ENCODE measurements at regions not wholly inside any gene's neighbourhood (a gene's known extent, or its start where the extent isn't known, plus 50 kb on each side); places are given as distances from the start of the nearest gene placed in this dataset.

DNA sequence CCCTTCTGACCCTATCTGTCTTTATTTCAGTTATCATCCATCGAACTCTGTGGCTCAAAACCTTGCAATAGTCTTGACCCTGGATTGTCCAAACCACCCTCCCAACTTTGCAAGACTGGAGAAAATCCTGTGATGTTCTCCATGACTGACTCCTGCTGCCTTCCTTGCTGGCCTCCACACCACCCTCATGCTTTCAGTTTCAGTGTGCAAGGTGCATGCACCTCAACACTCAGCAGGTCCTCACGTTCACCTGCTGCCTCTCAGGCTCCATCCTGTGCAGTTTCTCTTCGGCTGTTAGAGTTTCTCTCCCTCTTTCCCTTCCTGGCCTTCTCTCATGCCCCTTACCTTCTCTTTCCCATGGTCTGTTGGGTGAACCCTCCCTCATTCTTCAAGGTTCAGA, 59.4 kb upstream of the ASIC2 start:
- Histone ChIP-seq H3K4me1 (no peaks in the 10 kb centered on the region), H3K36me3 (replicated peaks) (no peaks in the 10 kb centered on the region), H3K27me3 (ENCODE audit: low read depth) (no peaks in the 10 kb centered on the region), H3K4me3 (no peak overlapping the region), H3K9me3 (no peaks in the 10 kb centered on the region)
- no peak for DNase-seq (ENCODE audit: low spot score in 2 of 2)
- in situ Hi-C loops (cut with MboI; ENCODE audit: low sequenced_read_pairs) = no loop called here

DNA sequence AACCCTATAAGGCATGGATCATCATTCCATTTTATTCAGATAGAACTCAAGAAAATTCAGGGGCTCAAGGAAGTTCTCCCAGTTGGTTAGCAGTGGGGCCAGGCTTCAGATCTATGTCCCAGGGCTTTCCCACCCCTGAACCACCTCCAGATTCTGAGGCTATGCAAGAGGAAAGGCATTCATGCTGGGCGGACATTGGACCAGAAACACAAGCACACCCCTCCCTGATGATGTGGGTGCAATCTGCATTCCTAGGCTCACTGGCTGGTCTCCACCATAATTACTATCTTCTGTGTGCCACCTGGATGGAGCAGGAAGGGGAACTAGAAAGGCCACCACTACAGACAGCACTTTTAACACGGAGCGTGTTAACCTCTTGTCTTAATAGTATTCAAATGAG, 63.2 kb upstream of the ASIC2 start:
- no peaks in the 10 kb centered on the region for H3K4me1 ChIP-seq
- no peaks in the 10 kb centered on the region for H3K9me3 ChIP-seq
- H3K4me3 ChIP-seq = no peak overlapping the region
- in situ Hi-C loops (cut with MboI; ENCODE audit: low sequenced_read_pairs) = no loop called here
- H3K36me3 ChIP-seq (replicated peaks) = no peaks in the 10 kb centered on the region
- H3K27me3 ChIP-seq (ENCODE audit: low read depth) = no peaks in the 10 kb centered on the region
- DNase-seq (ENCODE audit: low spot score in 2 of 2) = no peak

DNA sequence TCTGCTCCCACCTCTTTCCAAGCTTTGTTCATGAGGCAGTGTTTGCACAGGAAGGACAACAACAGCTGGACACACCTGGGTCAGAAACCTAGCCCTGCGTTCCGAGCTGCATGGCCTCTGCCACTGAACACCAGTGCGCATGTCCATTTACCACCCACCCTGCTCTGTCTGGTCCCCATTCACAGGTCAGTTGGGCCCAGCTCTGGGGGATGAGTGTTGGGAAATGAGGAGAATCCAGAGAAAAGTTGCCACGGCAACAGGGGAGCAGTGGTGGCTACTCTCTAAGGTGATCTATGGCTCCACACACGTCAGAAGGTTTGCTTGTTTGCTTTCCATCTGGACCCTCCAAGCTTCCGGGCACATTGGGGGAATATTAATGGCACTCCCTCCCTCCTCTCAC, 70.4 kb upstream of the ASIC2 start:
- no peak for DNase-seq (ENCODE audit: low spot score in 2 of 2)
- Histone ChIP-seq H3K36me3 (replicated peaks) (no peaks in the 10 kb centered on the region), H3K27me3 (ENCODE audit: low read depth) (no peaks in the 10 kb centered on the region), H3K9me3 (no peaks in the 10 kb centered on the region; the same call in 1 of the 2 replicates), H3K4me1 (no peaks in the 10 kb centered on the region), H3K4me3 (no peak overlapping the region)
- in situ Hi-C loops (cut with MboI; ENCODE audit: low sequenced_read_pairs) = no loop called here

DNA sequence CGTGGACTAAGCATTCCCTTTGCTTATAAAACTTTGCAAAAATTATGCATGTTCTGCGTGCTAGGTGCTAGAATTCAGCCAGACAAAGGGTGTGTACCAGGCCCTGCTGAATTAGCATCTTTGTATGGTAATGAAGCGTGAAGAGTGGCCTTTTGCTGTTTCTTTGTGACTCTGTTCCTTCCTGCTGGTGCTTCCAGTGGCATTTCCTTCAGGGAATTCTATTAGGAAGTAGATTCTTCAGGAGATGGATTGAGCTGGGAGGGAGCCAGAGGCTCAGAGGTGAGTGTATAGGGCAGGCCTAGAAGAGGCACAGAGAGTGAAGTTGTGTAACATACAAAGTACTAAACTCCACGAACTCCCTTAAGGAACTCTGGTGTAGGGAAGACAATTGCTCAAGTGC, 73.9 kb upstream of the ASIC2 start:
- Histone ChIP-seq H3K4me1 (no peaks in the 10 kb centered on the region), H3K36me3 (replicated peaks) (no peaks in the 10 kb centered on the region), H3K27me3 (ENCODE audit: low read depth) (no peaks in the 10 kb centered on the region), H3K9me3 (no peaks in the 10 kb centered on the region), H3K4me3 (no peak overlapping the region)
- DNase-seq (ENCODE audit: low spot score in 2 of 2) = no peak
- in situ Hi-C loops (cut with MboI; ENCODE audit: low sequenced_read_pairs) = no loop called here

DNA sequence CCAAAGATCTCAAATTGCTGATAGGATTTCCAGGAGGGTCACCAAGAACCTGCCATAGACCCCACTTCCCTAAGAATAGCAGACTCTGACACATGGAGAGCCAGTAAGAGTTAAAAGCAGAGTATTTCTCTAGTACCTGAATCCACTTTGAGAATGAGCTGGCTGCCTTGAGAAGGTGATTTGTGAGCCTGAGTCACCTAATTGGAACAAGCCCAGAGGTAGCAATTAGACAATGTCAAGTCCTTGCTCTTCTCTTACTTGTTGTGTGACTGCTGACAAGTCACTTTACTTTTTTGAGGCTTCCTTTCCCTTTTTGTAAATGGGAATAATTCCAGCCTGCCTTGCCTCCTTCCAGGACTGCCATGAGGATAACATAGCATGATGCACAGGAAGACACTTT, 76.1 kb upstream of the ASIC2 start:
- Histone ChIP-seq H3K9me3 (no peaks in the 10 kb centered on the region), H3K27me3 (ENCODE audit: low read depth) (no peaks in the 10 kb centered on the region), H3K36me3 (replicated peaks) (no peaks in the 10 kb centered on the region), H3K4me3 (no peak overlapping the region), H3K4me1 (no peaks in the 10 kb centered on the region)
- in situ Hi-C loops (cut with MboI; ENCODE audit: low sequenced_read_pairs) = no loop called here
- no peak for DNase-seq (ENCODE audit: low spot score in 2 of 2)

DNA sequence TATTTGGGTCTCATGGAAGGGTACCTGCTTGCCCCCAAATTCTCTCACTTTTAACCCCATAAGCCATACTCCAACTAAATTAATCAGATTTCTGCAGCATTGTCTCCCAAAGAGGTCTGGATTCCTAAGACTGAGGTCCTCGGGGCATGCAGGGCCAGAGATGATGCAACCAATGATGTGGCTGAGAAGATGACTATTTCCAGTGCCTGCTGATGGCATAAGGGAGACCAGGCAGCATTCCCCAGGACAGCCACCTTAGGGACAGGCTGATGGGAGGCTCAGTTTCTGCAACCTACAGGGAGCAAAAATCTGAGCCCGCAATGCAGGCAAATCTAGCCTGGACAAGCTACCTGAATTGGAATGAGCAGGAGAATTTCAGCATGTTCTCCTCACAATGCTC, 76.8 kb upstream of the ASIC2 start:
- no peak for DNase-seq (ENCODE audit: low spot score in 2 of 2)
- H3K4me3 ChIP-seq = no peak overlapping the region
- in situ Hi-C loops (cut with MboI; ENCODE audit: low sequenced_read_pairs) = no loop called here
- H3K4me1 ChIP-seq = no peaks in the 10 kb centered on the region
- H3K27me3 ChIP-seq (ENCODE audit: low read depth) = no peaks in the 10 kb centered on the region
- no peaks in the 10 kb centered on the region for H3K9me3 ChIP-seq
- H3K36me3 ChIP-seq (replicated peaks) = no peaks in the 10 kb centered on the region

DNA sequence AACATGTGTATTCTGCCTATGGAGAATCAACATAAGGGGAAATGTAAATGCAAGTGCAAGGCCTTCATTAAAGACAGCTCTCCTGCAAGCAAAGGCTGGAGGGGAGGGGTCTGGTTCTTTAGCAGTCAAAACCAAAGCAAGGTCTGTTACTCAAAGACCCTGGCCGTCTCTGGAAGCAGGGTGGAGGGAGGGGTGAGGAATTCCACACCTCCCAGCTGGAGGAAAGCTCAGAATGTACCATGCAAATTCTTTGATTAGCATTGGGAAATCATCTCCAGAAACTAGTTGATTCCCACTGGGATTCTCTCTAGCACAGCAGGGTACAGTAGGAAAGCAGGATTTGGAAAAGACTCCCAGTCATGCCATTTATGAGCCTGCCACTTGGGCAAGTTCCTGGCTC, 77.3 kb upstream of the ASIC2 start:
- no peaks in the 10 kb centered on the region for H3K27me3 ChIP-seq (ENCODE audit: low read depth)
- no peaks in the 10 kb centered on the region for H3K4me1 ChIP-seq
- H3K36me3 ChIP-seq (replicated peaks) = no peaks in the 10 kb centered on the region
- DNase-seq (ENCODE audit: low spot score in 2 of 2) = no peak
- no peaks in the 10 kb centered on the region for H3K9me3 ChIP-seq
- in situ Hi-C loops (cut with MboI; ENCODE audit: low sequenced_read_pairs) = no loop called here
- H3K4me3 ChIP-seq = no peak overlapping the region

DNA sequence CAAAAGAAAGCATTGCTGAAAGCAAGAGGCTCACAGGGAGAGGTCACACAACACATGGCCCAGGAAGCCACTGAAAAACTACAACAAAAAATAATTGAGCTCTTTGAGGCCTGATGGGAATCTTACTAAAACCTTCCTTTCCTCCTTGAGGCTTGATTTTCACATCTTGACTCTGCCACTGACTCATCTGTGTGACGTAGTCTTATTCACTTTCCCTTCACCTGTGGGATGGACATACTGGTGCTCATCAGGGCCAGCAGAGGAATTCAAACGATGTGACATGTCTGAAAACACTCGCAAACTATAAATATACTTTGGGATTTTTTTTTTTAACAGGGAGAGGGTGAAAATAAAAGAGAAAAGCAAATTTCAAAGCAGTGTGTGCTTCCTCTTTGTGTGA, 78.3 kb upstream of the ASIC2 start:
- Histone ChIP-seq H3K9me3 (no peaks in the 10 kb centered on the region), H3K27me3 (ENCODE audit: low read depth) (no peaks in the 10 kb centered on the region), H3K36me3 (replicated peaks) (no peaks in the 10 kb centered on the region), H3K4me3 (no peak overlapping the region), H3K4me1 (no peaks in the 10 kb centered on the region)
- in situ Hi-C loops (cut with MboI; ENCODE audit: low sequenced_read_pairs) = no loop called here
- DNase-seq (ENCODE audit: low spot score in 2 of 2) = no peak

DNA sequence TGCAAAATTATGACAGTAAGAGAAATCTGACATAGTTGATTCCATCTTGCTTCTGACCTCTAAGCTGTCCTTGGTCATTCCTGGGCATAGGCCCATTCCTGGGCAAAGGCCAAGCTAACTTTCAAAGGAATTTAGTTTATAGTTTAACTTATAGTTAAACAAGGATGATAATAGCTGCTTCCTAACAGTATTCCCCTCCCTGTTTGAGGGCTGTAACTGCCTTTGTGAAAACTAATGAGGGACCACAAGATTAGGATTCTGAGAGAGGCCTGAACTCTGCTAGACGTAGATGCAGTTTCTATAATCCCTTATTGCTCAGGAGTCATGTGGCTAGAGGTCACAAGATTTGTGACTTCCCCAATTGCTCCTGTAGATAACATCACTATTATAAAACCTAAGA, 80.2 kb upstream of the ASIC2 start:
- no peak for DNase-seq (ENCODE audit: low spot score in 2 of 2)
- Histone ChIP-seq H3K9me3 (no peaks in the 10 kb centered on the region), H3K4me3 (no peak overlapping the region), H3K27me3 (ENCODE audit: low read depth) (no peaks in the 10 kb centered on the region), H3K36me3 (replicated peaks) (no peaks in the 10 kb centered on the region), H3K4me1 (no peaks in the 10 kb centered on the region)
- in situ Hi-C loops (cut with MboI; ENCODE audit: low sequenced_read_pairs) = no loop called here

DNA sequence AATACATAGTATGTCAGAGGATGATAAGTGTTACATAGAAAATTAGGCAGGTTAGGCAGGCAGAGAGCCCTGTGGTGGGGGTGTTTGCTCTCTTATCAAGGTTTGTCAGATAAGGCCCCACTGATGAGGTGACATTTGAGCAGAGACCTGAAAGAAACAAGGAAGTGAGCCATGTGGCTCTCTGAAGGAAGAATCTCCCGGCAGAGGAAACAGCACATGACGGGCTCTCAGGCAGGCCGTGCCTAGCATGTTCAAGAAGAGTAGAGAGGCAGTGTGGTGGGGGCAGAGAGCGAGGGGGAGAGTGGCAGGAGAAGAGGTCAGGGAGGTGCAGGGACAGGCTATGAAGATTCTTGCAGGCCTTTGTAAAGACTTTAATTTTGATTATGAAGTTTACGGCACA, 82.0 kb upstream of the ASIC2 start:
- Histone ChIP-seq H3K36me3 (replicated peaks) (no peaks in the 10 kb centered on the region), H3K9me3 (no peaks in the 10 kb centered on the region), H3K27me3 (ENCODE audit: low read depth) (no peaks in the 10 kb centered on the region), H3K4me1 (no peaks in the 10 kb centered on the region), H3K4me3 (no peak overlapping the region)
- in situ Hi-C loops (cut with MboI; ENCODE audit: low sequenced_read_pairs) = no loop called here
- no peak for DNase-seq (ENCODE audit: low spot score in 2 of 2)

DNA sequence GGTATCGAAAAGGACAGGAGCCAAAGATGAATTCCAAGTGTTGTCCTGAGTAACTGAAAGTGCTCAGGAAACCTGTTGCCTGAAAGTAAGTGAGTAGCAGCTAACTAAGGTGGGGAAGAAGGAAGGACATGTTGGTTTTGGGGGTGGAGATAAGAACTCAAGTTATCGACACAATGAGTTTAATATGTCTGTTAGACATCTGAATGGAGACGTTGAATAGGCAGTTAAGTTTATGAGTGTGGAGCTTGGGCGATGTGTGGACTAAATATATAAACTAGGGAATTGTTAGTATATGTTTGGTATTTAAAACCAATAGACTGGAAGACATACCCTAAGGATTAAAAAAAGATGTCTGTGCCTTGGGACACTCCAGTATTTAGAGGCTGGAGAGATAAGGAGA, 82.7 kb upstream of the ASIC2 start:
- Histone ChIP-seq H3K9me3 (no peaks in the 10 kb centered on the region), H3K4me3 (no peak overlapping the region), H3K27me3 (ENCODE audit: low read depth) (no peaks in the 10 kb centered on the region), H3K36me3 (replicated peaks) (no peaks in the 10 kb centered on the region), H3K4me1 (no peaks in the 10 kb centered on the region)
- DNase-seq (ENCODE audit: low spot score in 2 of 2) = no peak
- in situ Hi-C loops (cut with MboI; ENCODE audit: low sequenced_read_pairs) = no loop called here

DNA sequence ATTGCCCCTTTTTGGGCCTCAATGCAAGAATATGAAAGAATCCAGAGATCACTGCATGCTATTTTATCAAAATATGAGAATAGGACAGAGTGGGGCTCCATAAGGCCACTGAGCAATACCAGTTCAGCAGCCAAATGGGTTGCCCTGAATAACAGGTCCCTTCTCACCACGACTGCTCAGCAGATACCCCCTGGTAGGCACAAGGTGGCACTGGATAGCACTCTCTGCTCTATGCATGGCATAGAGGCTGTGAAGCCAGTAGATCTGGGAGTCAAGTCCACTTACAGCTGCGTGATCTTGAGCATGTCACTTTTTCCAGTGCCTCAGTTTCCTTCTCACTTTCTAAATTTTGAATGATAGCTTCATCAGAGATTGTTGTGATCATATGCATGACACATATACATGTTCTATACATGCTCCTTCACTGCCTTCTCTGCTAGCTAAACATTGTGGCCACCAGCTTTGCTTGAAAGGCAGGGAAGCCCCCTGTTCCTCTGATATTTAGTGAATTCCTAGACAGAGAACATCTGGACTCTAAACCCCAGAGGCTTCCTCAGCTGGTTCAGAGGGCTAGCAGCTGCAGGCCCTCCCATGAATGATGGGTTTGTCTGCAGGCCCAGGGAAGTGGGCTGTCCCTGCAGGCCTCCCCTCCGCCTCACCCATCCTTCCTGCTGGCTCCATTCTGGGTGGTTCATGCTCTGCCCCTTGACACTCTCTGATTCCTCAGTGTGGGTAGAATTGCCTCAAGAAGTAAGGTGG, 84.9 kb upstream of the ASIC2 start:
- in situ Hi-C loops (cut with MboI; ENCODE audit: low sequenced_read_pairs) = no loop called here

DNA sequence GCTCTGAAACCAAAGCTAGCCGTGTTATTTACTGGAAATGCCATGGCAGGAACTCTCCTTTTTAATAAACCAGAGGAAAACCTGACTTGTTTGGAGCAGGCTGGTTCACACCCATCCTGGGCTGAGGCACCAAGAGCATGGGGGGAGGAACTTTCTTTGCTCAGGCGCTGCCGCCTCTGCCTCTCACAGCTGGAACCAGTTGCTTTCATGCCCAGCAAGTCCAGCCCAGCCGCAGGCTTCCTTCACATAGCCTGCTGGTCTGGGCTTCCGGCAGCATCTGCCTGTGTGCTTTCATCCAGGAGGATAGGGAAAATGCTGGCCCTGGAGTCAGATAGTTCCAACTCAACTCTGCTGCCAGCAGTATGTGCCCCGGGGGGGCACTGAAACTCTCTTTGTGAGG, 88.1 kb upstream of the ASIC2 start:
- Histone ChIP-seq H3K27me3 (ENCODE audit: low read depth) (no peaks in the 10 kb centered on the region), H3K36me3 (replicated peaks) (no peaks in the 10 kb centered on the region), H3K4me1 (no peaks in the 10 kb centered on the region), H3K9me3 (no peaks in the 10 kb centered on the region), H3K4me3 (no peak overlapping the region)
- in situ Hi-C loops (cut with MboI; ENCODE audit: low sequenced_read_pairs) = no loop called here
- DNase-seq (ENCODE audit: low spot score in 2 of 2) = no peak

More for the DNA sequence above, 84.9 kb upstream of the ASIC2 start:
- Histone ChIP-seq H3K4me3 (no peak overlapping the region), H3K36me3 (replicated peaks) (no peaks in the 10 kb centered on the region), H3K4me1 (no peaks in the 10 kb centered on the region), H3K9me3 (no peaks in the 10 kb centered on the region), H3K27me3 (ENCODE audit: low read depth) (no peaks in the 10 kb centered on the region)
- no peak for DNase-seq (ENCODE audit: low spot score in 2 of 2)

DNA sequence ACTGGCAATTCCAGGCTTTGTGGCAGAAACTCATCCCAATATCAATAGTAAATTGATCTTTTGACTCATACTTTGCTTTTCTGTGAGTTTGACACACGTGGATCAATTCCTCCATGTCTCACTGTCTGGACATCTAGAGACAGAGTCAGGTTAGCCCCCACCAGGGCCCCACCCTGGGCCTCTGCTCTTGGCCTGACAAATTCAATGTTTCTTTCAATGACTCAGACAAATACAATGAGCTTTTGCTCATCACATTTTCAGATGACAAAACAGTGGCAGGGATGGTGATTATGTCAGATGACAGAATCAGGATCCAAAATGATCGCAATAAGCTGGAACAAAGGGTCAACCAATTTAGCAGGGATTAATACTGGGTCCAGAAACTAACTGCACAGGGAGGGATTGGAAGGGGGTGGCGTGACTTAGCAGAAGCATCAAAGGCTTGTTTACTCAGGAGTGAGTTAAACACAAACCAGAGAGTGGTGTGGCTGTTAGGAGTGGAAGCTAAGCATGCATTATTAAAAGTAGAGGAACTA, 90.5 kb upstream of the ASIC2 start:
- Histone ChIP-seq H3K4me3 (no peak overlapping the region), H3K36me3 (replicated peaks) (no peaks in the 10 kb centered on the region), H3K9me3 (no peaks in the 10 kb centered on the region), H3K4me1 (no peaks in the 10 kb centered on the region), H3K27me3 (ENCODE audit: low read depth) (no peaks in the 10 kb centered on the region)
- in situ Hi-C loops (cut with MboI; ENCODE audit: low sequenced_read_pairs) = no loop called here
- no peak for DNase-seq (ENCODE audit: low spot score in 2 of 2)

DNA sequence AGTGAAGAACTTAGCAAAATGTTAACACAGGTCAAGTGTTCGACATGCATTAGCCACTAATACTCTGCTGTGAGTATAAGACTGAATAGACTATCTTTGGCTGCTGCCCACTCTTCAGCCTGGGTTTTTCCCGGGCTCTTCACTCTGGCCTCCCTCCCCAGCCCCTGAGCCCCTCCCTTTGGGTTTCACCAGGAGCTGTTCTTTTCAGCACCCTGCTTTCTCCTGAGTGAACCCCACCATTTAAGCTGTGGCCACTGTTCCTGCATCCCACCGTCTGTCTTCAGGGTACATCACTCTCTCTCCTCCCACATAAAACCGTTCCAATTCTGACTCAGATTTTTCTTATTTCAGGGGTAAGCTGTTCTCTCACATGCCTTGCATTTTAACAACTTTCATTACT, 92.0 kb upstream of the ASIC2 start:
- no peaks in the 10 kb centered on the region for H3K4me1 ChIP-seq
- no peaks in the 10 kb centered on the region for H3K36me3 ChIP-seq (replicated peaks)
- no peaks in the 10 kb centered on the region for H3K9me3 ChIP-seq
- H3K4me3 ChIP-seq = no peak overlapping the region
- no peaks in the 10 kb centered on the region for H3K27me3 ChIP-seq (ENCODE audit: low read depth)
- in situ Hi-C loops (cut with MboI; ENCODE audit: low sequenced_read_pairs) = no loop called here
- no peak for DNase-seq (ENCODE audit: low spot score in 2 of 2)

Data from HAP-1 (cell line).